GM12865 (cell line): ENCODE measurements at regions not wholly inside any gene's neighbourhood (a gene's known extent, or its start where the extent isn't known, plus 50 kb on each side); places are given as distances from the start of the nearest gene placed in this dataset.
"Not testable (repeated sequence)": the region's sequence is repeated elsewhere in the genome, so short reads cannot be mapped to it uniquely, and the experiment has no call there.

ENCODE experiments used
- DNase-seq: peaks from one replicate; pipeline ENCODE4 v3.0.0; 2010; ENCODE audit warnings: low read depth
- H3K4me3 ChIP-seq: 2 replicates; pipeline ENCODE4 v1.5.1; 2011; ENCODE audit warnings: mild to moderate bottlenecking, low read depth, low read length, control low read depth
- CTCF ChIP-seq: IDR thresholded peaks from 2 replicates; pipeline ENCODE4 v1.5.1; 2011; ENCODE audit warnings: low read length, control low read depth, low read depth, inconsistent platforms; ENCODE audit not compliant: insufficient read depth; ENCODE audit errors: missing control alignments

- H3K4me3 ChIP-seq, result no peak overlapping the region
- no peak for TF ChIP-seq CTCF
- no peak for DNase-seq
Measured at GRCh38 chr3:106140431-106140830, 271.6 kb upstream of the CBLB start.

GRCh38 chr3:106144030-106144429, 275.2 kb upstream of the CBLB start:
- H3K4me3 ChIP-seq, result no peak overlapping the region
- no peak for TF ChIP-seq CTCF
- DNase-seq, result no peak

GRCh38 chr3:106148440-106149082, 279.7 kb upstream of the CBLB start:
- DNase-seq, H3K4me3 ChIP-seq: not testable (repeated sequence)

- H3K4me3 ChIP-seq, result no peak overlapping the region
- no peak for TF ChIP-seq CTCF
- DNase-seq, result no peak
Measured at GRCh38 chr3:106157411-106157810, 288.6 kb upstream of the CBLB start.

- TF ChIP-seq CTCF, result no peak
- H3K4me3 ChIP-seq, result no peak overlapping the region
- DNase-seq, result no peak
Measured at GRCh38 chr3:106160396-106160795, 291.6 kb upstream of the CBLB start.

GRCh38 chr3:106161246-106161645, 292.4 kb upstream of the CBLB start:
- TF ChIP-seq CTCF, result no peak
- no peak overlapping the region for H3K4me3 ChIP-seq
- DNase-seq, result no peak

GRCh38 chr3:106167728-106168127, 298.9 kb upstream of the CBLB start:
- TF ChIP-seq CTCF, result no peak
- no peak overlapping the region for H3K4me3 ChIP-seq
- peak; percentile 37 for DNase-seq
